ENCODE measurements at regions not wholly inside any gene's neighbourhood (a gene's known extent, or its start where the extent isn't known, plus 50 kb on each side); places are given as distances from the start of the nearest gene placed in this dataset.

GRCh38 chr13:33723772-33724435, 94.0 kb upstream of the RFC3 start:
- DNase-seq = peak; percentile 69

- DNase-seq = no peak
These were observed 92.6 kb upstream of the RFC3 start for GRCh38 chr13:33725340-33725739.

- no peak for DNase-seq
These were observed 90.5 kb upstream of the RFC3 start for GRCh38 chr13:33727297-33728083.

GRCh38 chr13:33728271-33729037, 89.5 kb upstream of the RFC3 start:
- no peak for DNase-seq

- DNase-seq = no peak
These were observed 87.8 kb upstream of the RFC3 start for GRCh38 chr13:33730147-33730546.

- DNase-seq = no peak
These were observed 87.3 kb upstream of the RFC3 start for GRCh38 chr13:33730619-33731018.

GRCh38 chr13:33735276-33735675, 82.7 kb upstream of the RFC3 start:
- DNase-seq = no peak

GRCh38 chr13:33739254-33739653, 78.7 kb upstream of the RFC3 start:
- no peak for DNase-seq

GRCh38 chr13:33740134-33740538, 77.8 kb upstream of the RFC3 start:
- no peak for DNase-seq

- DNase-seq = no peak
These were observed 75.6 kb upstream of the RFC3 start for GRCh38 chr13:33742321-33742720.

- no peak for DNase-seq
These were observed 74.2 kb upstream of the RFC3 start for GRCh38 chr13:33743438-33744368.

GRCh38 chr13:33744589-33745369, 73.2 kb upstream of the RFC3 start:
- no peak for DNase-seq

- DNase-seq = no peak
These were observed 72.3 kb upstream of the RFC3 start for GRCh38 chr13:33745370-33746324.

- DNase-seq = no peak
These were observed 71.1 kb upstream of the RFC3 start for GRCh38 chr13:33746867-33747266.

GRCh38 chr13:33751151-33751550, 66.8 kb upstream of the RFC3 start:
- DNase-seq = no peak

- no peak for DNase-seq
These were observed 65.9 kb upstream of the RFC3 start for GRCh38 chr13:33752094-33752493.

GRCh38 chr13:33752597-33752996, 65.4 kb upstream of the RFC3 start:
- no peak for DNase-seq

- DNase-seq = no peak
These were observed 61.0 kb upstream of the RFC3 start for GRCh38 chr13:33756929-33757328.

GRCh38 chr13:33757713-33758112, 60.2 kb upstream of the RFC3 start:
- no peak for DNase-seq

GRCh38 chr13:33758113-33758512, 59.8 kb upstream of the RFC3 start:
- no peak for DNase-seq

GRCh38 chr13:33761740-33762139, 56.2 kb upstream of the RFC3 start:
- no peak for DNase-seq

Measured in NCI-H1694 (cell line).